ENCODE measurements at regions not wholly inside any gene's neighbourhood (a gene's known extent, or its start where the extent isn't known, plus 50 kb on each side); places are given as distances from the start of the nearest gene placed in this dataset.

DNA sequence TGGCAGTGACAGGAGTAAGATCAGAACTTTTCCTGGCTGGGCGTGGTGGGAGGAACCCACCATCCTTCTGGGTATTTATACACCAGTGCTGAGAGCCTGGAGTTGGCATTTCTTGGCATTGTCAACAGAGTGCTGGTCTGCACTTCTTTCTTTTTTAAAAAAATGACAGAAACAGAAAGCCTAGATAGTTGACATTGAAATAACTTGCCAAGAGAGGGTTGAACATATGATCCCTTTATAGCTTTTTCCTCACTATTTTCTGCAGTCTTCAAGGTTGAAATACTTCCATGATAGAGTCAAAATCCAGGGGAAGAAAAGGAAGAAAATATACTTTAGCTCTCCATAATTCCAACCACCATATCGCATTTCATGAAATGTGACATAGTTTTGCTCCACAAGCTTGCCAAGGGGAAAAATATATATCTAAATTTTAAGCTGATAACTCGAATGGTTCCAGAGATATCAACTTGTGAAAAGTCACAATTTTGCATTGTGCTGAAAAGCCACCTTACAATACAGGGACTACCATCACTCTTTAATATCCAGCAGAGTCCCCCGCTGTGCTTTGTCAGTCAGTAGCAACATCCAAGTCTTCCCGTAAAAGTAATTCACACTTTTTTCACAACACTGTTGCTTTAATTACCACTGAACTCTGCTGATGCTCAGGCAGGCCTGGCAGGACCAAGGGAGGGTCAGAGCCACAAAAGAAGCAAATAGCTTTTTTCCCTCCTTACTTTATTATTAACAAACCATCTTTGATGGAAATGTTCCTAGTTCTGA, 764.9 kb upstream of the FANCL start:
- POLR2A ChIA-PET: no interaction called here
- no TSS peak for BruUV-seq (replicated peaks)

More for the DNA sequence above, 764.9 kb upstream of the FANCL start:
- ChIA-PET RAD21 (ENCODE audit: unreplicated experiment) (no interaction called here), CTCF (interaction anchor here (3.0 kb wide), 1 partner anchor 20 kb away, joined by 12 read pairs; no protein-coding TSS in a partner anchor), SMC1A (ENCODE audit: uncharacterized antibody, unreplicated experiment) (interaction anchor here (1.2 to 1.3 kb wide), 2 partner anchors 9 to 20 kb away, joined by 3 read pairs; no protein-coding TSS in a partner anchor)
- intact Hi-C loops (cut with micrococcal nuclease; ENCODE audit: unreplicated experiment) (no loop called here), in situ Hi-C loops (cut with MboI) (no loop called here)
- Histone ChIP-seq H2AFZ (ENCODE audit: control insufficient read depth, low read depth, low read length) (no peak overlapping the region), H3K27me3 (replicated peaks in 1 of 2; ENCODE audit: control insufficient read depth in 2 of 2, insufficient read depth in 2 of 2, low read length in 1 of 2) (no peaks in the 10 kb centered on the region), H3K27ac (ENCODE audit: control insufficient read depth, insufficient read depth) (no peak overlapping the region), H3K9me3 (replicated peaks; ENCODE audit: control insufficient read depth, insufficient read depth, low read length) (no peaks in the 10 kb centered on the region), H3K9ac (ENCODE audit: control insufficient read depth, insufficient read depth, low read length) (no peak overlapping the region), H3K4me1 (ENCODE audit: control insufficient read depth, insufficient read depth, low read length) (no peaks in the 10 kb centered on the region), H4K20me1 (ENCODE audit: control insufficient read depth, insufficient read depth) (no peaks in the 10 kb centered on the region), H3K4me2 (ENCODE audit: control insufficient read depth, insufficient read depth) (no peak overlapping the region), H3K4me3 (no peak overlapping the region), H3K79me2 (ENCODE audit: control insufficient read depth, insufficient read depth, low read length) (no peaks in the 10 kb centered on the region), H3K36me3 (ENCODE audit: control insufficient read depth in 2 of 2, insufficient read depth in 2 of 2, low read length in 1 of 2) (no peaks in the 10 kb centered on the region)
- TF ChIP-seq JUNB (IDR thresholded peaks at IDR 0.05) (no peak), TCF12 (IDR thresholded peaks at IDR 0.05; ENCODE audit: low read depth, low read length) (no peak), BHLHE40 (IDR thresholded peaks at IDR 0.05; ENCODE audit: borderline replicate concordance in 1 of 2, low read depth in 2 of 2, low read length in 1 of 2) (no peak), RBBP5 (conservative IDR thresholded peaks at IDR 0.05) (no peak), RELA (IDR thresholded peaks at IDR 0.05; ENCODE audit: borderline replicate concordance, partially characterized antibody) (no peak), HDAC6 (IDR thresholded peaks at IDR 0.05; ENCODE audit: unreplicated experiment) (no peak), GATAD2B (conservative IDR thresholded peaks at IDR 0.05; ENCODE audit: low read depth) (no peak), ZNF274 (IDR thresholded peaks at IDR 0.05; ENCODE audit: insufficient read depth, insufficient read length) (no peak), RAD21 (IDR thresholded peaks at IDR 0.05; ENCODE audit: insufficient read depth, low read depth, low read length) (no peak), CBX3 (IDR thresholded peaks at IDR 0.05; ENCODE audit: borderline replicate concordance, low read depth) (no peak), ATF7 (IDR thresholded peaks at IDR 0.05; ENCODE audit: low read depth) (no peak), MYB (IDR thresholded peaks at IDR 0.05; ENCODE audit: borderline replicate concordance, low read depth, low read length) (no peak), SMARCA5 (IDR thresholded peaks at IDR 0.05) (no peak), RB1 (IDR thresholded peaks at IDR 0.05; ENCODE audit: borderline replicate concordance) (no peak), ZNF207 (IDR thresholded peaks at IDR 0.05; ENCODE audit: borderline replicate concordance) (no peak), CHD1 (IDR thresholded peaks at IDR 0.05; ENCODE audit: low read depth, low read length) (no peak), IKZF1 (conservative IDR thresholded peaks at IDR 0.05) (no peak)
- TF ChIP-seq, protein P1, sequence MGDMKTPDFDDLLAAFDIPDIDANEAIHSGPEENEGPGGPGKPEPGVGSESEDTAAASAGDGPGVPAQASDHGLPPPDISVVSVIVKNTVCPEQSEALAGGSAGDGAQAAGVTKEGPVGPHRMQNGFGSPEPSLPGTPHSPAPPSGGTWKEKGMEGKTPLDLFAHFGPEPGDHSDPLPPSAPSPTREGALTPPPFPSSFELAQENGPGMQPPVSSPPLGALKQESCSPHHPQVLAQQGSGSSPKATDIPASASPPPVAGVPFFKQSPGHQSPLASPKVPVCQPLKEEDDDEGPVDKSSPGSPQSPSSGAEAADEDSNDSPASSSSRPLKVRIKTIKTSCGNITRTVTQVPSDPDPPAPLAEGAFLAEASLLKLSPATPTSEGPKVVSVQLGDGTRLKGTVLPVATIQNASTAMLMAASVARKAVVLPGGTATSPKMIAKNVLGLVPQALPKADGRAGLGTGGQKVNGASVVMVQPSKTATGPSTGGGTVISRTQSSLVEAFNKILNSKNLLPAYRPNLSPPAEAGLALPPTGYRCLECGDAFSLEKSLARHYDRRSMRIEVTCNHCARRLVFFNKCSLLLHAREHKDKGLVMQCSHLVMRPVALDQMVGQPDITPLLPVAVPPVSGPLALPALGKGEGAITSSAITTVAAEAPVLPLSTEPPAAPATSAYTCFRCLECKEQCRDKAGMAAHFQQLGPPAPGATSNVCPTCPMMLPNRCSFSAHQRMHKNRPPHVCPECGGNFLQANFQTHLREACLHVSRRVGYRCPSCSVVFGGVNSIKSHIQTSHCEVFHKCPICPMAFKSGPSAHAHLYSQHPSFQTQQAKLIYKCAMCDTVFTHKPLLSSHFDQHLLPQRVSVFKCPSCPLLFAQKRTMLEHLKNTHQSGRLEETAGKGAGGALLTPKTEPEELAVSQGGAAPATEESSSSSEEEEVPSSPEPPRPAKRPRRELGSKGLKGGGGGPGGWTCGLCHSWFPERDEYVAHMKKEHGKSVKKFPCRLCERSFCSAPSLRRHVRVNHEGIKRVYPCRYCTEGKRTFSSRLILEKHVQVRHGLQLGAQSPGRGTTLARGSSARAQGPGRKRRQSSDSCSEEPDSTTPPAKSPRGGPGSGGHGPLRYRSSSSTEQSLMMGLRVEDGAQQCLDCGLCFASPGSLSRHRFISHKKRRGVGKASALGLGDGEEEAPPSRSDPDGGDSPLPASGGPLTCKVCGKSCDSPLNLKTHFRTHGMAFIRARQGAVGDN (IDR thresholded peaks at IDR 0.05): no peak
- TF ChIP-seq, protein P2, sequence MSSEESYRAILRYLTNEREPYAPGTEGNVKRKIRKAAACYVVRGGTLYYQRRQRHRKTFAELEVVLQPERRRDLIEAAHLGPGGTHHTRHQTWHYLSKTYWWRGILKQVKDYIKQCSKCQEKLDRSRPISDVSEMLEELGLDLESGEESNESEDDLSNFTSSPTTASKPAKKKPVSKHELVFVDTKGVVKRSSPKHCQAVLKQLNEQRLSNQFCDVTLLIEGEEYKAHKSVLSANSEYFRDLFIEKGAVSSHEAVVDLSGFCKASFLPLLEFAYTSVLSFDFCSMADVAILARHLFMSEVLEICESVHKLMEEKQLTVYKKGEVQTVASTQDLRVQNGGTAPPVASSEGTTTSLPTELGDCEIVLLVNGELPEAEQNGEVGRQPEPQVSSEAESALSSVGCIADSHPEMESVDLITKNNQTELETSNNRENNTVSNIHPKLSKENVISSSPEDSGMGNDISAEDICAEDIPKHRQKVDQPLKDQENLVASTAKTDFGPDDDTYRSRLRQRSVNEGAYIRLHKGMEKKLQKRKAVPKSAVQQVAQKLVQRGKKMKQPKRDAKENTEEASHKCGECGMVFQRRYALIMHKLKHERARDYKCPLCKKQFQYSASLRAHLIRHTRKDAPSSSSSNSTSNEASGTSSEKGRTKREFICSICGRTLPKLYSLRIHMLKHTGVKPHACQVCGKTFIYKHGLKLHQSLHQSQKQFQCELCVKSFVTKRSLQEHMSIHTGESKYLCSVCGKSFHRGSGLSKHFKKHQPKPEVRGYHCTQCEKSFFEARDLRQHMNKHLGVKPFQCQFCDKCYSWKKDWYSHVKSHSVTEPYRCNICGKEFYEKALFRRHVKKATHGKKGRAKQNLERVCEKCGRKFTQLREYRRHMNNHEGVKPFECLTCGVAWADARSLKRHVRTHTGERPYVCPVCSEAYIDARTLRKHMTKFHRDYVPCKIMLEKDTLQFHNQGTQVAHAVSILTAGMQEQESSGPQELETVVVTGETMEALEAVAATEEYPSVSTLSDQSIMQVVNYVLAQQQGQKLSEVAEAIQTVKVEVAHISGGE (CRISPR knock-in tag; IDR thresholded peaks at IDR 0.05): no peak
- 46% methylated on average over 5 of the region's 5 CpGs for WGBS (ENCODE audit: insufficient coverage, insufficient replicate concordance, low lambda C conversion rate, missing lambda C conversion rate)
- ATAC-seq: no peak
- no peak for DNase-seq (ENCODE audit: low read depth, low spot score)
- FAIRE-seq: no peak

All from GM12878 (cell line).